Osteoblast (primary cell): ENCODE measurements at regions not wholly inside any gene's neighbourhood (a gene's known extent, or its start where the extent isn't known, plus 50 kb on each side); places are given as distances from the start of the nearest gene placed in this dataset.
"Not testable (repeated sequence)": the region's sequence is repeated elsewhere in the genome, so short reads cannot be mapped to it uniquely, and the experiment has no call there.

Experiments used
- DNase-seq: peaks from one replicate; pipeline ENCODE4 v3.0.0; 2011; ENCODE audit warnings: low spot score, mixed read lengths; ENCODE audit not compliant: insufficient read length; ENCODE audit errors: missing footprints
- H2AFZ ChIP-seq: 2 replicates; pipeline ENCODE4 v1.6.0; 2011; ENCODE audit warnings: mild to moderate bottlenecking, low read length
- H3K27ac ChIP-seq: 2 replicates; pipeline ENCODE4 v1.5.1; 2011; ENCODE audit warnings: mild to moderate bottlenecking, low read depth, low read length, moderate library complexity
- H3K27me3 ChIP-seq: 2 replicates; pipeline ENCODE4 v1.6.0; 2012; ENCODE audit warnings: mild to moderate bottlenecking, control low read depth, inconsistent platforms, low read length, moderate library complexity; ENCODE audit not compliant: insufficient read depth
- H3K36me3 ChIP-seq: 2 replicates; pipeline ENCODE4 v1.5.1; 2011; ENCODE audit warnings: mild to moderate bottlenecking, low read length, control low read depth, moderate library complexity; ENCODE audit not compliant: insufficient read depth
- H3K4me1 ChIP-seq: 2 replicates; pipeline ENCODE4 v1.5.1; 2011; ENCODE audit warnings: mild to moderate bottlenecking, low read length, control low read depth, moderate library complexity; ENCODE audit not compliant: insufficient read depth
- H3K4me2 ChIP-seq: 2 replicates; pipeline ENCODE4 v1.6.0; 2011; ENCODE audit warnings: mild to moderate bottlenecking, low read length; ENCODE audit not compliant: insufficient read depth
- H3K4me3 ChIP-seq: fragments of 200-600 bp; sonication (generic); 3 replicates; pipeline ENCODE4 v1.5.1; 2012; ENCODE audit warnings: mild to moderate bottlenecking, low read length, inconsistent platforms; ENCODE audit not compliant: insufficient read depth
- H3K79me2 ChIP-seq: 2 replicates; pipeline ENCODE4 v1.6.0; 2012; ENCODE audit warnings: mild to moderate bottlenecking, low read length, control low read depth, inconsistent platforms; ENCODE audit not compliant: insufficient read depth
- H3K9me3 ChIP-seq: 2 replicates; pipeline ENCODE4 v1.5.1; 2011; ENCODE audit warnings: low read depth, low read length, control low read depth
- H4K20me1 ChIP-seq: 2 replicates; pipeline ENCODE4 v1.6.0; 2012; ENCODE audit warnings: mild to moderate bottlenecking, low read length, control low read depth; ENCODE audit not compliant: insufficient read depth
- CTCF ChIP-seq: IDR thresholded peaks from 2 replicates; pipeline ENCODE4 v1.5.1; 2011; ENCODE audit warnings: mild to moderate bottlenecking, low read depth, low read length, moderate library complexity; ENCODE audit errors: extremely low read depth

- no peak for TF ChIP-seq CTCF
- no peaks in the 10 kb centered on the region for H3K27me3 ChIP-seq
- DNase-seq, result no peak
- no peaks in the 10 kb centered on the region for H4K20me1 ChIP-seq
- H3K4me1 ChIP-seq, result no peaks in the 10 kb centered on the region
- H3K4me3 ChIP-seq, result no peak overlapping the region
- H3K36me3 ChIP-seq, result no peaks in the 10 kb centered on the region
- peaks cover 5% of the 10 kb centered on the region for H3K9me3 ChIP-seq
- H3K4me2 ChIP-seq, result no peak overlapping the region
- no peak overlapping the region for H2AFZ ChIP-seq
- no peaks in the 10 kb centered on the region for H3K79me2 ChIP-seq
- no peak overlapping the region for H3K27ac ChIP-seq
These were observed 756.4 kb upstream of the SLITRK5 start for GRCh38 chr13:86914757-86915156.

DNA sequence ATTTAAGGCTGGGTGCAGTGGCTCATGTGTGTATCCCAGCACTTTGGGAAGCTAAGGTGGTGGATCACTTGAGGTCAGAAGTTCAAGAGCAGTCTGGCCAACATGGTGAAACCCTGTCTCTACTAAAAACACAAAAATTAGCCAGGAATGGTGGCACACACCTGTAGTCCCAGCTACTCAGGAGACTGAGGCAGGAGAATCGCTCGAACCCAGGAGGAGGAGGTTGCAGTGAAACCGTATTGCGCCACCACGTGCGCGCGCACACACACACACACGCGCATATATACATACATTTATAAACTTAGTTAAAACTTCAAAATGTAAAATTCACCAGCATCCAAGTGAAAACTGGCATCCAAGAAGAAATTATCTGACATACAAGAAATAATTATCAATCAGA, 753.7 kb upstream of the SLITRK5 start:
- not testable (repeated sequence) for H3K27ac ChIP-seq, H3K79me2 ChIP-seq, H3K4me2 ChIP-seq, H2AFZ ChIP-seq, DNase-seq, H3K27me3 ChIP-seq, H3K4me1 ChIP-seq, H3K36me3 ChIP-seq, H4K20me1 ChIP-seq, H3K9me3 ChIP-seq, H3K4me3 ChIP-seq

GRCh38 chr13:86918682-86919081, 752.5 kb upstream of the SLITRK5 start:
- no peaks in the 10 kb centered on the region for H3K79me2 ChIP-seq
- no peak overlapping the region for H3K4me3 ChIP-seq
- no peak for DNase-seq
- no peak overlapping the region for H2AFZ ChIP-seq
- no peaks in the 10 kb centered on the region for H3K4me1 ChIP-seq
- no peak overlapping the region for H3K4me2 ChIP-seq
- H4K20me1 ChIP-seq, result no peaks in the 10 kb centered on the region
- no peak overlapping the region for H3K27ac ChIP-seq
- no peak for TF ChIP-seq CTCF
- no peaks in the 10 kb centered on the region for H3K36me3 ChIP-seq
- H3K27me3 ChIP-seq, result no peaks in the 10 kb centered on the region
- peaks cover 5% of the 10 kb centered on the region for H3K9me3 ChIP-seq

- Histone ChIP-seq H3K4me3 (no peak overlapping the region), H3K4me1 (no peaks in the 10 kb centered on the region), H3K4me2 (no peak overlapping the region), H2AFZ (no peak overlapping the region), H3K27me3 (no peaks in the 10 kb centered on the region), H3K27ac (no peak overlapping the region), H4K20me1 (no peaks in the 10 kb centered on the region), H3K79me2 (no peaks in the 10 kb centered on the region), H3K36me3 (no peaks in the 10 kb centered on the region), H3K9me3 (peaks cover 3% of the 10 kb centered on the region)
- DNase-seq, result no peak
- TF ChIP-seq CTCF, result no peak
These were observed 750.2 kb upstream of the SLITRK5 start for GRCh38 chr13:86920961-86921360.

- Histone ChIP-seq H3K4me3 (no peak overlapping the region), H2AFZ (no peak overlapping the region), H3K27ac (no peak overlapping the region), H3K4me1 (no peaks in the 10 kb centered on the region), H3K36me3 (no peaks in the 10 kb centered on the region), H4K20me1 (no peaks in the 10 kb centered on the region), H3K4me2 (no peak overlapping the region), H3K79me2 (no peaks in the 10 kb centered on the region), H3K9me3 (peaks cover 5% of the 10 kb centered on the region), H3K27me3 (no peaks in the 10 kb centered on the region)
- no peak for DNase-seq
- TF ChIP-seq CTCF, result no peak
These were observed 748.2 kb upstream of the SLITRK5 start for GRCh38 chr13:86922936-86923335.

DNA sequence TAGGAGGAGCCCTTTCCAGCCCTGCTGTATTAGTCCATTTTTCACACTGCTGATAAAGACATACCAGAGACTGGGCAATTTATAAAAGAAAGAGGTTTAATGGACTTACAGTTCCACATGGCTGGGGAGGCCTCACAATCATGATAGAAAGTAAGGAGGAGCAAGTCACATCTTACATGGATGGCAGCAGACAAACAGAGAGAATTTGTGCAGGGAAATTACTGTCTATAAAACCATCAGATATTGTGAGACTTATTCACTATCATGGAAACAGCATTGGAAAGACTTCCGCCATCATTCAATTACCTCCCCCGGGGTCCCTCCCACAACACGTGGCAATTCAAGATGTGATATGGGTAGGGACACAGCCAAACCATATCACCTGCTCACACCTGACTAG, 744.3 kb upstream of the SLITRK5 start:
- not testable (repeated sequence) for H3K27me3 ChIP-seq, H3K36me3 ChIP-seq, H4K20me1 ChIP-seq, H3K4me2 ChIP-seq, H3K79me2 ChIP-seq, H3K27ac ChIP-seq, H3K4me1 ChIP-seq, H3K9me3 ChIP-seq, H2AFZ ChIP-seq, DNase-seq, H3K4me3 ChIP-seq
